Stimulated activated CD4-positive, alpha-beta T cell treated with anti-CD3 and anti-CD28 coated beads, Interleukin-12 subunit alpha, Interleukin-12 subunit beta, amount 100 ng/mL, for 48 hours (primary cell): ENCODE measurements at regions not wholly inside any gene's neighbourhood (a gene's known extent, or its start where the extent isn't known, plus 50 kb on each side); places are given as distances from the start of the nearest gene placed in this dataset.

Experiments
- DNase-seq, 3 donors: peaks; one replicate each; pipeline ENCODE4 v3.0.0-alpha.2; 2020; ENCODE audit warnings: low read depth in 2 of 3, low spot score in 1 of 3

GRCh38 chr11:112400476-112401014, 139.9 kb upstream of the PLET1 start:
- no peak for DNase-seq

- DNase-seq = no peak
Measured at GRCh38 chr11:112401036-112401769, 140.5 kb upstream of the PLET1 start.

GRCh38 chr11:112403432-112403831, 142.8 kb upstream of the PLET1 start:
- no peak for DNase-seq

- no peak for DNase-seq
Measured at GRCh38 chr11:112404112-112404511, 143.5 kb upstream of the PLET1 start.

- DNase-seq = no peak
Measured at GRCh38 chr11:112408517-112408916, 147.9 kb upstream of the PLET1 start.

- no peak for DNase-seq
Measured at GRCh38 chr11:112410325-112410724, 149.7 kb upstream of the PLET1 start.

GRCh38 chr11:112412383-112412782, 151.7 kb upstream of the PLET1 start:
- no peak for DNase-seq

GRCh38 chr11:112417339-112417738, 156.7 kb upstream of the PLET1 start:
- no peak for DNase-seq

- DNase-seq = no peak
Measured at GRCh38 chr11:112418438-112418837, 157.8 kb upstream of the PLET1 start.

GRCh38 chr11:112421879-112422278, 161.2 kb upstream of the PLET1 start:
- DNase-seq = no peak

- no peak for DNase-seq
Measured at GRCh38 chr11:112425121-112425520, 164.5 kb upstream of the PLET1 start.

GRCh38 chr11:112437096-112437495, 176.4 kb upstream of the PLET1 start:
- no peak for DNase-seq

- DNase-seq = no peak
Measured at GRCh38 chr11:112439614-112440013, 179.0 kb upstream of the PLET1 start.

GRCh38 chr11:112440518-112440917, 179.9 kb upstream of the PLET1 start:
- DNase-seq = no peak

- DNase-seq = no peak
Measured at GRCh38 chr11:112448168-112448567, 187.5 kb upstream of the PLET1 start.

GRCh38 chr11:112448806-112449205, 188.1 kb upstream of the PLET1 start:
- DNase-seq = no peak

GRCh38 chr11:112451250-112451649, 190.6 kb upstream of the PLET1 start:
- no peak for DNase-seq

GRCh38 chr11:112453601-112454577, 193.2 kb upstream of the PLET1 start:
- peak; percentile 20 to 55 (median 21) for DNase-seq

GRCh38 chr11:112454841-112455240, 194.2 kb upstream of the PLET1 start:
- no peak for DNase-seq

- no peak for DNase-seq
Measured at GRCh38 chr11:112455791-112456190, 195.1 kb upstream of the PLET1 start.

- no peak for DNase-seq
Measured at GRCh38 chr11:112457532-112457931, 196.9 kb upstream of the PLET1 start.

- DNase-seq = no peak
Measured at GRCh38 chr11:112459001-112459400, 198.3 kb upstream of the PLET1 start.
